Astrocyte (in vitro differentiated cells and primary cell): ENCODE measurements at regions not wholly inside any gene's neighbourhood (a gene's known extent, or its start where the extent isn't known, plus 50 kb on each side); places are given as distances from the start of the nearest gene placed in this dataset.
"Not testable (repeated sequence)": the region's sequence is repeated elsewhere in the genome, so short reads cannot be mapped to it uniquely, and the experiment has no call there.

Source experiments
- DNase-seq: peaks from one replicate; pipeline ENCODE4 v3.0.0-alpha.2; 2010; ENCODE audit warnings: low read depth
- FAIRE-seq: peaks from 2 replicates; lab custom pipeline; 2011; peaks lifted over from hg19 to GRCh38; lab: Jason Lieb, UNC
- H2AFZ ChIP-seq: 2 replicates; pipeline ENCODE4 v1.6.0; 2012; ENCODE audit warnings: low read depth, low read length, inconsistent platforms
- H3K27ac ChIP-seq: 2 replicates; pipeline ENCODE4 v1.5.1; 2011; ENCODE audit warnings: low read depth, low read length, inconsistent platforms
- H3K27me3 ChIP-seq: 2 replicates; pipeline ENCODE4 v1.6.0; 2011; ENCODE audit warnings: low read length, inconsistent platforms; ENCODE audit not compliant: insufficient read depth
- H3K36me3 ChIP-seq: 2 replicates; pipeline ENCODE4 v1.5.1; 2011; ENCODE audit warnings: low read length, inconsistent platforms; ENCODE audit not compliant: insufficient read depth
- H3K4me1 ChIP-seq: 2 replicates; pipeline ENCODE4 v1.5.1; 2011; ENCODE audit warnings: low read length, inconsistent platforms; ENCODE audit not compliant: insufficient read depth
- H3K4me2 ChIP-seq: 2 replicates; pipeline ENCODE4 v1.6.0; 2012; ENCODE audit warnings: low read length, inconsistent platforms
- H3K4me3 ChIP-seq: 2 replicates; pipeline ENCODE4 v1.5.1; 2011; ENCODE audit warnings: low read depth, mild to moderate bottlenecking, low read length, inconsistent platforms; ENCODE audit not compliant: insufficient read depth
- H3K79me2 ChIP-seq: 2 replicates; pipeline ENCODE4 v1.6.0; 2012; ENCODE audit warnings: mild to moderate bottlenecking, low read length, inconsistent platforms; ENCODE audit not compliant: insufficient read depth
- H3K9ac ChIP-seq: 2 replicates; pipeline ENCODE4 v1.6.0; 2012; ENCODE audit warnings: mild to moderate bottlenecking, low read length, inconsistent platforms
- H3K9me3 ChIP-seq: 2 replicates; pipeline ENCODE4 v1.5.1; 2012; ENCODE audit warnings: low read depth, mild to moderate bottlenecking, low read length, inconsistent platforms; ENCODE audit not compliant: insufficient read depth
- H4K20me1 ChIP-seq: 2 replicates; pipeline ENCODE4 v1.6.0; 2012; ENCODE audit warnings: low read length, inconsistent platforms; ENCODE audit not compliant: insufficient read depth
- H3K27ac Mint-ChIP-seq: one replicate; pipeline ENCODE4 v1.8.0; 2021; ENCODE audit warnings: mild to moderate bottlenecking, mixed read lengths; ENCODE audit not compliant: unreplicated experiment
- H3K27me3 Mint-ChIP-seq: one replicate; pipeline ENCODE4 v1.8.0; 2021; ENCODE audit warnings: low read depth, mixed read lengths; ENCODE audit not compliant: unreplicated experiment
- H3K36me3 Mint-ChIP-seq: one replicate; pipeline ENCODE4 v1.8.0; 2021; ENCODE audit warnings: low read depth, mixed read lengths; ENCODE audit not compliant: unreplicated experiment
- H3K4me1 Mint-ChIP-seq: one replicate; pipeline ENCODE4 v1.8.0; 2021; ENCODE audit warnings: low read depth, mixed read lengths; ENCODE audit not compliant: unreplicated experiment
- H3K4me3 Mint-ChIP-seq: one replicate; pipeline ENCODE4 v1.8.0; 2021; ENCODE audit warnings: mild to moderate bottlenecking, moderate library complexity, mixed read lengths; ENCODE audit not compliant: unreplicated experiment
- H3K9me3 Mint-ChIP-seq: one replicate; pipeline ENCODE4 v1.8.0; 2021; ENCODE audit warnings: mild to moderate bottlenecking, mixed read lengths; ENCODE audit not compliant: unreplicated experiment
- EZH2 ChIP-seq: IDR thresholded peaks from 2 replicates; pipeline ENCODE4 v1.6.1; 2012; ENCODE audit warnings: mild to moderate bottlenecking, low read length, inconsistent platforms; ENCODE audit not compliant: insufficient read depth
- TF ChIP-seq, protein P1 (sequence below): IDR thresholded peaks from 2 replicates; pipeline ENCODE4 v1.5.1; 2011; ENCODE audit warnings: low read depth, mild to moderate bottlenecking, inconsistent platforms, low read length, moderate library complexity; ENCODE audit not compliant: insufficient read depth

DNA sequence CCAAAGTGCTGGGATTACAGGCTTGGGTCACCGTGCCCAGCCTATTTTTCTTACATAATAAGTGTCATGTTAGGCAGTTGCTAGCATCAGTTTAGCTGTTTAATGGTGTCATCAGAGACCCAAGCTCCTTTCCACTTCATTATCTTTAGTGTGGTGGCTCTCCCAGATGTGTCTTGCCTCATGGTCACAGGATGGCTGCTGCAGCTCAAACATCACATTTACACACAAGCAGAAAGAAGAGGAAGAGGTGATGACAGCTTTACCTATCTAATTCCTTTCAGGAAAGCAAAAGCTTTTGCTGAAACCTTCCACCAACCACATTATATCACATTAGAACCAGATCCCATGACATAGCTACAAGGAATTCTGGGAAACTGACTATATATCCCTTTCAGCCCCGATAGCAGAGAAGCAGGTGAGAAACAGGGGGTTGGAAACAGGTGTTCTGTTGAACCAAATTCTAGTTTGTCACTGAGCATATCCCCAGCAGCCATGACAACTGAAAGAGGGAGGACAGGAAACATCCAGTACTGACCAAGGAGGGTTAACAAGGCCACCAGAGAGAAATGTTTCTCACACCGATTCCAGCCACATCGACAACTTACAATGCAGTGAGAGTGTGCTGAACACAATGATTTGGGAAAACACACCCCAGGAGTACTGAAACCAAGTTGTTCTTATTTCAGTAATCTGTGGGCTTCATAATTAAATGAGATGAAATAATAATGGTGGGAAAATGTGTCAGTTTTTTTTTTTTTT is 617.0 kb downstream of the UQCRFS1 start:
- H3K9me3 Mint-ChIP-seq, result peaks cover 6% of the 10 kb centered on the region

DNA sequence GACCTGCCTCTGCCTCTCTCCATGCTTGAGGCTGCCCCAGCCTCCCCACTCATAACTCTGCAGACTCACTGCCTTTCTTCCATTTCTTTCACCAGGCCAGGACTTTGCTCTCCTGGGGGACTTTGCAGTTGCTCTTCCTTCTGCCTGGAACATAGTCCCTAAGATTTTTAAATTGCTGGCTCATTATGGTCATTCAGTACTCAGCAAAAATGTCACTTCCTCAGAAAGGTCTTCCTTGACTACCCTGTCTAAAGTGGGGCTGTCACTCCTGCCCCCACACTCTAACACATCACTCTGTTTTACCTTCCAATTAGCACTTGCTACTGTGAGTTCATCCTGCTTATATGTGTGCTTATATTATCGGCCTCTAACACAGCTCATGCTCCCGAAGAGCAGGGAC is 618.2 kb downstream of the UQCRFS1 start:
- Mint-ChIP-seq H3K27ac (no peak overlapping the region), H3K27me3 (peaks cover 26% of the 10 kb centered on the region), H3K4me1 (no peaks in the 10 kb centered on the region), H3K9me3 (peaks cover 6% of the 10 kb centered on the region), H3K4me3 (no peak overlapping the region), H3K36me3 (no peaks in the 10 kb centered on the region)
- Histone ChIP-seq H3K4me1 (no peaks in the 10 kb centered on the region), H3K4me3 (no peak overlapping the region), H3K79me2 (no peaks in the 10 kb centered on the region), H3K9ac (no peak overlapping the region), H3K9me3 (peaks cover 9% of the 10 kb centered on the region), H3K27ac (no peak overlapping the region), H4K20me1 (no peaks in the 10 kb centered on the region), H3K27me3 (no peaks in the 10 kb centered on the region), H2AFZ (no peak overlapping the region), H3K36me3 (no peaks in the 10 kb centered on the region), H3K4me2 (no peak overlapping the region)
- TF ChIP-seq EZH2, result no peak
- TF ChIP-seq, protein P1, sequence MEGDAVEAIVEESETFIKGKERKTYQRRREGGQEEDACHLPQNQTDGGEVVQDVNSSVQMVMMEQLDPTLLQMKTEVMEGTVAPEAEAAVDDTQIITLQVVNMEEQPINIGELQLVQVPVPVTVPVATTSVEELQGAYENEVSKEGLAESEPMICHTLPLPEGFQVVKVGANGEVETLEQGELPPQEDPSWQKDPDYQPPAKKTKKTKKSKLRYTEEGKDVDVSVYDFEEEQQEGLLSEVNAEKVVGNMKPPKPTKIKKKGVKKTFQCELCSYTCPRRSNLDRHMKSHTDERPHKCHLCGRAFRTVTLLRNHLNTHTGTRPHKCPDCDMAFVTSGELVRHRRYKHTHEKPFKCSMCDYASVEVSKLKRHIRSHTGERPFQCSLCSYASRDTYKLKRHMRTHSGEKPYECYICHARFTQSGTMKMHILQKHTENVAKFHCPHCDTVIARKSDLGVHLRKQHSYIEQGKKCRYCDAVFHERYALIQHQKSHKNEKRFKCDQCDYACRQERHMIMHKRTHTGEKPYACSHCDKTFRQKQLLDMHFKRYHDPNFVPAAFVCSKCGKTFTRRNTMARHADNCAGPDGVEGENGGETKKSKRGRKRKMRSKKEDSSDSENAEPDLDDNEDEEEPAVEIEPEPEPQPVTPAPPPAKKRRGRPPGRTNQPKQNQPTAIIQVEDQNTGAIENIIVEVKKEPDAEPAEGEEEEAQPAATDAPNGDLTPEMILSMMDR, result no peak
- no peak for FAIRE-seq
- DNase-seq, result no peak

More for the DNA sequence above, 617.0 kb downstream of the UQCRFS1 start:
- Histone ChIP-seq H3K4me2 (no peak overlapping the region), H3K4me3 (no peak overlapping the region), H4K20me1 (no peaks in the 10 kb centered on the region), H3K27ac (no peak overlapping the region), H3K27me3 (no peaks in the 10 kb centered on the region), H3K9me3 (peaks cover 9% of the 10 kb centered on the region), H2AFZ (no peak overlapping the region), H3K36me3 (no peaks in the 10 kb centered on the region), H3K79me2 (no peaks in the 10 kb centered on the region), H3K4me1 (no peaks in the 10 kb centered on the region), H3K9ac (no peak overlapping the region)
- Mint-ChIP-seq H3K27me3 (peaks cover 32% of the 10 kb centered on the region), H3K27ac (no peak overlapping the region), H3K36me3 (no peaks in the 10 kb centered on the region), H3K4me3 (no peak overlapping the region), H3K4me1 (no peaks in the 10 kb centered on the region)
- DNase-seq (no peak), FAIRE-seq (no peak)
- no peak for TF ChIP-seq EZH2
- TF ChIP-seq, protein P1, result no peak

DNA sequence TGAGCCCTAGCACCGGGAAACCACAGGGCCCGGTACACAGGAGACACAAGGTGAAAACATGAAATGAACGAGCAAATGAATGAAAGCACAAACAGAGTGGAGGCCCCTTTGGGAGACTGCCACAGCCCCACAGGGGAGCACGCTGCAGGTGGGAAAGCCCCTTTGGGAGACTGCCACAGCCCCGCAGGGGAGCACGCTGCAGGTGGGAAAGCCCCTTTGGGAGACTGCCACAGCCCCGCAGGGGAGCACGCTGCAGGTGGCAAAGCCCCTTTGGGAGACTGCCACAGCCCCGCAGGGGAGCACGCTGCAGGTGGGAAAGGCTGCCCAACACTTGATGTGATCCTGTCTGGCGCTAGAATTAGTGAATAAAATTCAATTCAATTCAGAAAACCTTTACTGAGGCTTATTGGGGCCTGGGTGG is 623.0 kb downstream of the UQCRFS1 start:
- H3K4me1 Mint-ChIP-seq, H3K4me2 ChIP-seq, DNase-seq, H3K36me3 Mint-ChIP-seq, H3K4me3 ChIP-seq, H3K9me3 Mint-ChIP-seq, FAIRE-seq, H4K20me1 ChIP-seq, H3K4me3 Mint-ChIP-seq, H3K9me3 ChIP-seq, H3K4me1 ChIP-seq, H3K9ac ChIP-seq, H3K27me3 ChIP-seq, H2AFZ ChIP-seq, H3K27ac ChIP-seq, H3K27ac Mint-ChIP-seq, H3K36me3 ChIP-seq, H3K79me2 ChIP-seq: not testable (repeated sequence)
- H3K27me3 Mint-ChIP-seq, result peaks cover 22% of the 10 kb centered on the region
